CD4-positive, alpha-beta T cell (primary cell): ENCODE measurements at regions not wholly inside any gene's neighbourhood (a gene's known extent, or its start where the extent isn't known, plus 50 kb on each side); places are given as distances from the start of the nearest gene placed in this dataset.

Experiments used
- ATAC-seq: fragments of 200-7000 bp; cut with Tn5 transposase; one replicate; pipeline ENCODE4 v1.10.0; 2022; ENCODE audit warnings: mild to moderate bottlenecking; ENCODE audit not compliant: poor library complexity
- CTCF ChIA-PET: fragments of 350-600 bp; sonication (Branson Sonifier 250); formaldehyde crosslinking; loops from one replicate; lab custom pipeline; 2021; ENCODE audit warnings: antibody characterized with exemption, inconsistent platforms; lab: Charles Lee
- POLR2A ChIA-PET: fragments of 350-600 bp; sonication (Branson Sonifier 250); formaldehyde crosslinking; loops from one replicate; lab custom pipeline; 2021; ENCODE audit warnings: antibody characterized with exemption, inconsistent platforms; lab: Charles Lee
- DNase-seq, 14 experiments: peaks; one replicate each; pipeline ENCODE4 v3.0.0-alpha.2; 2013 to 2020; ENCODE audit warnings: mixed read lengths in 2 of 14
- H3K27ac ChIP-seq, 2 donors: one replicate each; pipeline versions ENCODE4 v1.5.1 to v1.7.0; 2013; ENCODE audit warnings: low read length in 2 of 2, low read depth in 1 of 2, mild to moderate bottlenecking in 1 of 2
- H3K27me3 ChIP-seq, 2 experiments: 1 replicate in 1 of 2; 2 replicates in 1 of 2; pipeline versions ENCODE4 v1.6.1 to v1.7.0; 2013; ENCODE audit warnings: low read length in 2 of 2, control low read depth in 1 of 2, mild to moderate bottlenecking in 1 of 2, moderate library complexity in 1 of 2; ENCODE audit not compliant: insufficient read depth in 2 of 2, control insufficient read depth in 1 of 2
- H3K36me3 ChIP-seq: one replicate; pipeline ENCODE4 v1.6.1; 2013; ENCODE audit warnings: low read length, control low read depth; ENCODE audit not compliant: insufficient read depth
- H3K4me1 ChIP-seq: one replicate; pipeline ENCODE4 v1.6.1; 2013; ENCODE audit warnings: low read length, control low read depth; ENCODE audit not compliant: insufficient read depth
- H3K4me3 ChIP-seq: one replicate; pipeline ENCODE4 v1.5.1; 2013; ENCODE audit warnings: mild to moderate bottlenecking, low read length, moderate library complexity
- H3K9me3 ChIP-seq, 2 experiments: 1 replicate in 1 of 2; 2 replicates in 1 of 2; pipeline versions ENCODE4 v1.6.1 to v1.7.0; 2013; ENCODE audit warnings: low read length in 2 of 2, mild to moderate bottlenecking in 2 of 2, control low read depth in 1 of 2, moderate library complexity in 1 of 2; ENCODE audit not compliant: control insufficient read depth in 1 of 2, insufficient read depth in 1 of 2
- H3K27ac Mint-ChIP-seq: one replicate; pipeline ENCODE4 v1.8.0; 2020; ENCODE audit warnings: mixed read lengths
- H3K27me3 Mint-ChIP-seq: one replicate; pipeline ENCODE4 v1.8.0; 2021; ENCODE audit warnings: mixed read lengths
- H3K36me3 Mint-ChIP-seq: one replicate; pipeline ENCODE4 v1.8.0; 2021; ENCODE audit warnings: low read depth, mixed read lengths
- H3K4me1 Mint-ChIP-seq: one replicate; pipeline ENCODE4 v1.8.0; 2021; ENCODE audit warnings: low read depth, mixed read lengths
- H3K4me3 Mint-ChIP-seq: one replicate; pipeline ENCODE4 v1.8.0; 2020; ENCODE audit warnings: mild to moderate bottlenecking, mixed read lengths
- H3K9me3 Mint-ChIP-seq: one replicate; pipeline ENCODE4 v1.8.0; 2020; ENCODE audit warnings: mixed read lengths
- CTCF ChIP-seq: fragments of 200-600 bp; IDR thresholded peaks from one replicate; pipeline ENCODE4 v1.8.0; 2022; ENCODE audit warnings: antibody characterized with exemption, mild to moderate bottlenecking
- intact Hi-C, 2 experiments: fragments of 100-400 bp; cut with DNase I in 1 of 2; cut with micrococcal nuclease in 1 of 2; formaldehyde crosslinking; loops; one replicate each; pipeline versions ENCODE4 v1.15.1 to v1.9.0; 2023 to 2025; cut with DNase I, micrococcal nuclease

GRCh38 chr6:122098201-122098678 is 301.2 kb upstream of the HSF2 start:
- H3K4me1 Mint-ChIP-seq, result no peaks in the 10 kb centered on the region
- H3K27me3 ChIP-seq, result no peaks in the 10 kb centered on the region
- no peaks in the 10 kb centered on the region for H3K27me3 Mint-ChIP-seq
- TF ChIP-seq CTCF, result no peak
- H3K36me3 Mint-ChIP-seq, result no peaks in the 10 kb centered on the region
- no peaks in the 10 kb centered on the region for H3K36me3 ChIP-seq
- H3K27ac ChIP-seq, result no peak overlapping the region
- H3K27ac Mint-ChIP-seq, result no peak overlapping the region
- no peaks in the 10 kb centered on the region for H3K9me3 ChIP-seq
- H3K4me3 ChIP-seq, result no peak overlapping the region
- ATAC-seq, result no peak
- CTCF ChIA-PET, result no interaction called here
- no peaks in the 10 kb centered on the region for H3K4me1 ChIP-seq
- H3K9me3 Mint-ChIP-seq, result no peaks in the 10 kb centered on the region
- no peak for DNase-seq
- intact Hi-C loops, result no loop called here
- no peak overlapping the region for H3K4me3 Mint-ChIP-seq
- POLR2A ChIA-PET, result no interaction called here

- H3K9me3 Mint-ChIP-seq, result no peaks in the 10 kb centered on the region
- Histone ChIP-seq H3K9me3 (no peaks in the 10 kb centered on the region), H3K4me1 (no peaks in the 10 kb centered on the region), H3K4me3 (no peak overlapping the region), H3K36me3 (no peaks in the 10 kb centered on the region), H3K27ac (no peak overlapping the region), H3K27me3 (no peaks in the 10 kb centered on the region)
- POLR2A ChIA-PET, result no interaction called here
- intact Hi-C loops, result no loop called here
- no peak for DNase-seq
- H3K27ac Mint-ChIP-seq, result no peak overlapping the region
- H3K4me3 Mint-ChIP-seq, result no peak overlapping the region
- no peak for ATAC-seq
- H3K4me1 Mint-ChIP-seq, result no peaks in the 10 kb centered on the region
- H3K36me3 Mint-ChIP-seq, result no peaks in the 10 kb centered on the region
- no peak for TF ChIP-seq CTCF
- CTCF ChIA-PET, result no interaction called here
- no peaks in the 10 kb centered on the region for H3K27me3 Mint-ChIP-seq
These were observed 297.4 kb upstream of the HSF2 start for GRCh38 chr6:122102026-122102425.

GRCh38 chr6:122107256-122107852 is 292.1 kb upstream of the HSF2 start:
- DNase-seq (no peak), ATAC-seq (no peak)
- Histone ChIP-seq H3K4me1 (no peaks in the 10 kb centered on the region), H3K27ac (no peak overlapping the region), H3K36me3 (no peaks in the 10 kb centered on the region), H3K4me3 (no peak overlapping the region), H3K27me3 (no peaks in the 10 kb centered on the region), H3K9me3 (no peaks in the 10 kb centered on the region)
- no peaks in the 10 kb centered on the region for H3K4me1 Mint-ChIP-seq
- H3K27me3 Mint-ChIP-seq, result no peaks in the 10 kb centered on the region
- ChIA-PET POLR2A (no interaction called here), CTCF (no interaction called here)
- TF ChIP-seq CTCF, result no peak
- no peaks in the 10 kb centered on the region for H3K36me3 Mint-ChIP-seq
- no peak overlapping the region for H3K27ac Mint-ChIP-seq
- H3K4me3 Mint-ChIP-seq, result no peak overlapping the region
- intact Hi-C loops, result no loop called here
- no peaks in the 10 kb centered on the region for H3K9me3 Mint-ChIP-seq
